ENCODE measurements at regions not wholly inside any gene's neighbourhood (a gene's known extent, or its start where the extent isn't known, plus 50 kb on each side); places are given as distances from the start of the nearest gene placed in this dataset.
"Not testable (repeated sequence)": the region's sequence is repeated elsewhere in the genome, so short reads cannot be mapped to it uniquely, and the experiment has no call there.

DNA sequence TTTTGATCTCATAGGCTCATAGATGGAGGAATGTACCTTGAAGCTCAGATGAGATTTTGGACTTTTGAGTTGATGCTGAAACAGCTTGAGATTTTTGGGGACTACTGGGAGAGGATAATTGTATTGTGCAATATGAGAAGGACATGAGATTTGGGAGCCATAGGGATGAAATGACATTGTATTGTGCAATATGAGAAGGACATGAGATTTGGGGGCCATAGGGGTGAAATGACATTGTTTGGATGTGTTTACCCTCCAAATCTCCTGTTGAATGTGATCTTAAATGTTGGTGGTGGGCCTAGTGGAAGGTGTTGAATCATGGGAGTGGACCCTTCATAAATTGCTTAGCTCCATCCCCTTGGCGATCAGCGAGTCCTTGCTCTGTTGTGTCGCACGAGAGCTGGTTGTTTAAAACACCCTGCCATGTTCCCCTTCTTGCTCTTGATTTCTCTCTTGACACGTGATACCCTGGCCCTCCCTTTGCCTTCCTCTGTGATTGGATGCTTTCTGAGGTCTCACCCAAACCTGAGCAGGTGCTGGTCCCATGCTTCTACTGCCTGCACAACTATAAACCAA lies 110.9 kb upstream of the TPTE start:
- 51 to 61% methylated on average over 5 of the region's 5 CpGs for WGBS, 2 donors
- H3K4me3 ChIP-seq (ENCODE audit: low read depth, poor library complexity, severe bottlenecking); intact Hi-C loops (cut with DNase I; ENCODE audit: low total_unique reads); DNase-seq (ENCODE audit: low spot score in 2 of 2): not testable (repeated sequence)

DNA sequence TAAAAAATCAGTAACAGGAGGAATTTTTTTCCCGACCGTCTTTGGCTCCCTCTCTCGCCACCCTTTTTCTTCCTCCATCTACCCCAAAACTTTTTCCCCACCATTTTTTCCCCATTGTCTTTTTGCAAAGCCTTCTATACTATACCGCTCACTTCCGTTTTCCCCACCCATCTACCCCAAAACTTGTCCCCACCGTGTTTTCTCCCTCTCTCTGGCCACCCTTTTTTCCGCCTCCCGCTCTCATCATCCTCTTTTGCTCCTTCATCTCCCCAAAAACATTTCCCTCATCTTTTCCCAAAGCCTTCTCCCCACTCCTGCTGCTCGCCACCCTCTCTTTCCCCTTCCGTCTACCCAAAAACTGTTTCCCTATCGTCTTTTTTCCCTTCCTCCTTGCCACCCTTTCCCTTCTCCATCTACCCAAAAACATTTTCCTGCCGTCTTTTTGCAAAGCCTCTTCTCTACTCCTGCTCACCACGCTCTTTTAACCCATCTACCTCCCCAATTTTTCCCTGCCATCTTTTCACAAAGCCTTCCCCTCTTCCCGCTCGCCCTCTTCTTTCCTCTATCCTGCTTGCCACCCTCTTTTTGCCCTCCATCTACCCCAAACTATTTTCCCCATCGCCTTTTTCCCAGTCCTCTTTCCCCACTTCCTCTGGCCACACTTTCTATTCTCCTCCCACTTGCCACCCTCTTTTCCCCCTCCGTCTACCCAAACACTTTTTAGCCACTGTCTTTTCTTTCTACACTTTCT lies 109.4 kb upstream of the TPTE start:
- H3K4me3 ChIP-seq (ENCODE audit: low read depth, poor library complexity, severe bottlenecking); intact Hi-C loops (cut with DNase I; ENCODE audit: low total_unique reads); DNase-seq (ENCODE audit: low spot score in 2 of 2): not testable (repeated sequence)
- 71 to 75% methylated on average over 17 of the region's 17 CpGs for WGBS, 2 donors

DNA sequence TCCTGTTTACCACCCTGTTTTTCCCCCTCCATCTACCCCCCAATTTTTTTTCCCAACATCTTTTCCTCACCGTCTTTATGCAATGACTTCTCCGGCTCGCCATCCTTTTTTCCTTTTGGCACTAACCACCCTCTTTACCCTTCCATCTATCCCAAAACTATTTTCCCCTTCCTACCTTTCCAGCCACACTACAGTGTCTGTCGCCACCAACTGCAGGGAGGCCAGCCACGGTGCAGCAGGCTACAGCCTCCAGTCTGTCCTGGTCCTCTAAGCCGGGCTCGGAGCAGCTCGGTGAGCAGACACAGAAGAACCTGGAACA lies 108.5 kb upstream of the TPTE start:
- not testable (repeated sequence) for DNase-seq (ENCODE audit: low spot score in 2 of 2)

DNA sequence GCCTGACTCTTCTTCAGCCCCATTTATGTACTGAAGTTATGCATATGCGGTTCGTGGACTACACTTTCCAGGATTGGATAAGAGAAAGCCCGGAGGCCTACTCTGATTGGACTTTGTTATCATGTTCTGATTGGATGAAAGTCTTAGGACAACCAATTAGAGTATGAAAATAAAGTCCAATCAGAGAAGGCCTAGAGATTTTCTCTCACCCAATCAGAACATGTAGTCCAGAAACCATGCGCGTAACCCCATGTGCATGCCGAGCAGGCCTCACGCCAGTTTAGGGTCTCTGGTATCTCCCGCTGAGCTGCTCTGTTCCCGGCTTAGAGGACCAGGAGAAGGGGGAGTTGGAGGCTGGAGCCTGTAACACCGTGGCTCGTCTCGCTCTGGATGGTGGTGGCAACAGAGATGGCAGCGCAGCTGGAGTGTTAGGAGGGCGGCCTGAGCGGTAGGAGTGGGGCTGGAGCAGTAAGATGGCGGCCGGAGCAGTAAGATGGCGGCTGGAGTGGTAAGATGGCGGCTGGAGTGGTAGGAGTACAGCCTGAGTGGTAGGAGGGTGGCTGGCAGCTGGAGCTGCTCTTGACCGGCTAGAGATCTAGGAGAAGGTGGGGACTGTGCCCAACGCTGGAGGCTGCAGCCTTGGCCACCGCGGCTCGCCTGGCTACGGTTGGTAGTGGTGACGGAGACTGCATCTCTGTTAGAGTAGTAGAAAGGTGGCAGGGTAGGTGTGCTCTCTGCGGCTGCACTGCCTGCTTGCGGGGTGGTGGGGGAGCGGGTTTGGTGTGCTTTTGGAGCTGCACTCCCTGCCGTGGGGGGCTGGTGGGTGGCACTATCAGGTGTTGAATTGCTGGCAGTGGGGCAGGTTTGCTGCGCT lies 107.9 kb upstream of the TPTE start:
- WGBS, 2 donors = 88 to 89% methylated on average over 31 of the region's 31 CpGs
- intact Hi-C loops (cut with DNase I; ENCODE audit: low total_unique reads); DNase-seq (ENCODE audit: low spot score in 2 of 2); H3K4me3 ChIP-seq (ENCODE audit: low read depth, poor library complexity, severe bottlenecking): not testable (repeated sequence)

More for the DNA sequence above, 108.5 kb upstream of the TPTE start:
- intact Hi-C loops (cut with DNase I; ENCODE audit: low total_unique reads); H3K4me3 ChIP-seq (ENCODE audit: low read depth, poor library complexity, severe bottlenecking): not testable (repeated sequence)
- 80 to 86% methylated on average over 8 of the region's 8 CpGs for WGBS, 2 donors

DNA sequence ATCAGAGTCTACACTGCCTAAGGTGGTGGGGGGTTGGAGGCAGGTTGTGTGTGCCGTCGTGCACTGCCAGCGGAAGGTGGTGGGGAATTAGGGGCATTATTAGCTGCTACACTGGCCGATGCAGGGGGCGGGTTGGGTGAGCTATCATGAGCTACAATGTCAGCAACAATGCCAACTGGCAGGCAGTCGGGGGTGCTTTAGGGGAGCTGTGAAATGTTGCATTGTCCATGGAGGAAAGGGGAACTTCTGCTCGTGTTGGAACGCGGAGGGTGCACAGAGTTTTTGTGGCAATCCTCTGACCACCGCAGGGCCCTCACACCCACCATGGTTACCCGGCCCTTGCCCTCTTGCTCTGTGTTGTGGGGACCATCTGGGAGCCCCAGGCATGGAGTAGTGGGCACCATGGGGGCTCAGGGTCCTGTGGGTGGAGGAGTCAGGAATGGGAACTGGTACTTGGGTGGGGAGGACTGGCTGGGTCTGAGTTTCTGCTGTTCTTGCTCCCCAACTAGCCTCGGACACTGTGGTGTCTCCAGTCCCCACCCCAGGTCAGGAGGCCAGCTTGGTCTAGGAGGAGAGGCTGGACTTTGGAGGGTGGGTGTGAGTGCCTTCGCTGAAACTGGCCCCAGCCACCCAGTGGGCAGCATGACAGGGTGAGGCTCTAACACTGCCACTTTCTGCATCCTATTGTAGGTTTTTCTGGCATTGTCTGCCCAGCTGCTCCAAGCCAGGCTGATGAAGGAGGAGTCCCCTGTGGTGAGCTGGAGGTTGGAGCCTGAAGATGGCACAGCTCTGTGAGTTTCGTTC lies 107.1 kb upstream of the TPTE start:
- H3K4me3 ChIP-seq (ENCODE audit: low read depth, poor library complexity, severe bottlenecking); DNase-seq (ENCODE audit: low spot score in 2 of 2); intact Hi-C loops (cut with DNase I; ENCODE audit: low total_unique reads): not testable (repeated sequence)
- WGBS, 2 donors = 83 to 87% methylated on average over 14 of the region's 14 CpGs

DNA sequence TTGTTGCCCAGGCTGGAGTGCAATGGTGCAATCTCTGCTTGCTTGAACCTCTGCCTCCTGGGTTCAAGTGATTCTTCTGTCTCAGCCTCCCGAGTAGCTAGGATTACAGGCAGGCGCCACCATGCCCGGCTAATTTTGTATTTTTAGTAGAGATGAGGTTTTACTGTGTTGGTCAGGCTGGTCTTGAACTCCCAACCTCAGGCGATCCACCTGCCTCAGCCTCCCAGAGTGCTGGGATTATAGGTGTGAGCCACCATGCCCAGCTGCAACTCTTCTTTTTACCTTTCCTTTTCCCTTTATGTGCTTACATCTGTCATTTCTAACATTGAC lies 106.5 kb upstream of the TPTE start:
- intact Hi-C loops (cut with DNase I; ENCODE audit: low total_unique reads); H3K4me3 ChIP-seq (ENCODE audit: low read depth, poor library complexity, severe bottlenecking); DNase-seq (ENCODE audit: low spot score in 2 of 2): not testable (repeated sequence)
- WGBS, 2 donors = 78 to 86% methylated on average over 4 of the region's 4 CpGs

DNA sequence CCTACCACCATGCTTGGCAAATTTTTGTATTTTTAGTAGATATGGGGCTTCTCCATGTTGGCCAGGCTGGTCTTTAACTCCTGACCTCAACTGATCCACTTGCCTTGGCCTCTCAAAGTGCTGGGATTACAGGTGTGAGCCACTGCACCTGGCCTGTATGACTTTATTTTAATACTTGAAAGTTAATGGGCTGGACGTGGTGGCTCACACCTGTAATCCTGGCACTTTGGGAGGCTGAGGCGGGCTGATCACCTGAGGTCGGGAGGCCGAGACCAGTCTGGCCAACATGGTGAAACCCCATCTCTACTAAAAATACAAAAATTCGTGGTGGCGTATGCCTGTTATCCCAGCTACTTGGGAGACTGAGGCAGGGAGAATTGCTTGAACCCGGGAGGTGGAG lies 105.9 kb upstream of the TPTE start:
- peak in 1 of 2 donors; percentile 94 for DNase-seq (ENCODE audit: low spot score in 2 of 2)
- WGBS, 2 donors = 61 to 69% methylated on average over 7 of the region's 7 CpGs
- H3K4me3 ChIP-seq (ENCODE audit: low read depth, poor library complexity, severe bottlenecking); intact Hi-C loops (cut with DNase I; ENCODE audit: low total_unique reads): not testable (repeated sequence)

DNA sequence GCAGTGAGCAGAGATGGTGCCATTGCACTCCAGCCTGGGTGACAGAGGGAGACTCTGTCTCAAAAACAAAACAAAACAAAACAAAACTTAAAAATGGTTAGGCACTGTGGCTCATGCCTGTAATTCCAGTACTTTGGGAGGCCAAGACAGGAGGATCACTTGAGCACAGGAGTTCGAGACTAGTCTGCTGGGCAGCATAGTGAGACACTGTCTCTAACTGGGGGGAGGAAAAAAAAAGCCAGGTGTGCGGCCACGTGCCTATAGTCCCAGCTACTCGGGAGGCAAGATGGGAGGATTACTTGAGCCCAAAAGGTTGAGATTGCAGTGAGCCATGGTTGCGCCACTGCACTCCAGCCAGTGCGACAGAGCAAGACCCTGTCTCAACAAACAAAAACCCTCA lies 105.5 kb upstream of the TPTE start:
- DNase-seq (ENCODE audit: low spot score in 2 of 2); H3K4me3 ChIP-seq (ENCODE audit: low read depth, poor library complexity, severe bottlenecking); intact Hi-C loops (cut with DNase I; ENCODE audit: low total_unique reads): not testable (repeated sequence)
- WGBS, 2 donors = 49 to 50% methylated on average over 6 of the region's 6 CpGs

DNA sequence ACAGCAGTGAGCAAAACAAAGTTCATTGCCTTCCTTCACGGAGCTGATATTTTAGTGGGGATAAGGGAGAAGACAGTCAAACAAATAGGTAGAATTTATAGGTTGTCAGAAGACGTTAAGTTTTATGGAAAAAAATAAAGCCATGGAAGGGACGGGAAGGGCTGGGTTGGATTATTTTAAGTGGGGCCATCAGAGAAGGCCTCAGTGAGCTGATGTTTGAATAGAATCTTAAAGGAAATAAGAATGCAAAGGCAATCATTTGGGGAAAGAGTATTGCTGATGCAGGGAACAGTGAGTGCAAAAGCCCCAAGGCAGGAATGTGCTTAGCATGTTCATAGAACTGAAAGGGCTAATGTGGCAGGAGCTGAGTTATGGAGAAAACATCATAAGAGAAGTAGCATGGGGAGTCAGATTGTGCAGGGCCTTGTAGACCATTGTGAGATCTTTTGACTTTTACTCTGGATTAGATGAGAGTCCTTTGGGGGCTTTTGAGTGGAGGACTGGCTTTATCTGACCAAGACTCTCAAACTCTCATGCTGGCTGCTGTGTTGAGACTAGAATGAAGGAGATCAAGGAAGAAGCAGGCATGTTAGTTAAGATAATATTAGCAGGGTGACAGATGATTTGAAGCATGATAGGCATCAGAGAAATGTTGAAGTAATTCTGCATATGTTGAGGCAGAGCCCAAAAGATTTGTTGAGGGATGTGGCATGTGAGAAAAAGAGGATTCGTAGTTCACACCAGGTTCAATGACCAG lies 104.5 kb upstream of the TPTE start:
- intact Hi-C loops (cut with DNase I; ENCODE audit: low total_unique reads); H3K4me3 ChIP-seq (ENCODE audit: low read depth, poor library complexity, severe bottlenecking); DNase-seq (ENCODE audit: low spot score in 2 of 2): not testable (repeated sequence)
- WGBS, 2 donors = 51% methylated on average over 4 of the region's 4 CpGs

DNA sequence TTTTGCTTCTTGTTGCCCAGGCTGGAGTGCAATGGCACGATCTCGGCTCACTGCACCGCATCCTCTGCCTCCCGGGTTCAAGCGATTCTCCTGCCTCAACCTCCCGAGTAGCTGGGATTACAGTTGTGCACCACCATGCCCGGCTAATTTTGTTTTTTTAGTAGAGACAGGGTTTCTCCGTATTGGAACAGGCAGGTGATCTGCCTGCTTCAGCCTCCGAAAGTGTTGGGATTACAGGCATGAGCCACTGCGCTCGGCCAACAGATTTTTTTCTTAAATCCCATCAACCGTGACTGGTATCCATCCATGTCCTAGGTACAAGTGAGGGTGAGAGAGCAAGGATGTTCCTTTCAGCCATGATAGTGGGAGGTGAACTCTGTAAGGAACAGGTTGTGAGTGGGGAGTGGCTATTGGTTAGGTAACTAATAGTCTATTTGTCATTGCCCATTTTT lies 103.8 kb upstream of the TPTE start:
- H3K4me3 ChIP-seq (ENCODE audit: low read depth, poor library complexity, severe bottlenecking); intact Hi-C loops (cut with DNase I; ENCODE audit: low total_unique reads): not testable (repeated sequence)
- peak in 1 of 2 donors; percentile 92 for DNase-seq (ENCODE audit: low spot score in 2 of 2)
- 74% methylated on average over 12 of the region's 12 CpGs for WGBS, 2 donors

DNA sequence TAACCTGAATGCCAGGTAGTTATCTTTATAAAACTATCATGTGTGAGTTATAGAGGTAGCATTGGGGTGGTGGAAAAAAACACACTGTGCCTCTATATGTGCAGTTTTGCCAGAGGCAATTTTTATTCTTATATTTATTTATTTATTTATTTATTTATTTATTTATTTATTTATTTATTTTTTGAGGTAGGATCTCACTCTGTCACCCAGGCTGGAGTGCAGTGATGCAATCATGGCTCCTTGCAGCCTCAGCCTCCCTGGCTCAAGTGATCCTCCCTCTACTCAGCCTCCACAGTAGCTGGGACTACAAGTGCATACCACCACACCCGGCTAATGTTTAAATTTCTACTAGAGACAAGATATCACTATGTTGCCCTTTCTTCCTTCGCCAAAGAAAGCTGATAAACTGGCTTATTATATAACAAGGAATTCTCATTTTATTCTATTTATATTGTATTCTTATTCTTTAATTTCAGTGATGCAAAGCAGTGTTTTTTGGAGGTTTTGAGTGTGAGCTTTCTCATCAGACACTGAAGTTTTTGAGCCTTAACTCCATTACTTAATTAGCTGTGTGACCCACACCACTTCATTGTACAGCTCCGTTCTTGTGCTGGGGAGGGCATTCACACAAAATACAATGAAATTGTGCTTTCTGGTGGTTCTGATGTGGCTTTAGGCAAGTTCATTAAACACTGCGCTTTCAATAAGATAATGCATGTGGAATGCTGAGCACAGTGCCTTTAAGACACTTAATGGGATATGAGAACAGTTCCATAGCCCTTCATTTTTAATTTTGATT lies 102.9 kb upstream of the TPTE start:
- intact Hi-C loops (cut with DNase I; ENCODE audit: low total_unique reads); DNase-seq (ENCODE audit: low spot score in 2 of 2); H3K4me3 ChIP-seq (ENCODE audit: low read depth, poor library complexity, severe bottlenecking): not testable (repeated sequence)
- WGBS, 2 donors = 53% methylated on average over 4 of the region's 4 CpGs

DNA sequence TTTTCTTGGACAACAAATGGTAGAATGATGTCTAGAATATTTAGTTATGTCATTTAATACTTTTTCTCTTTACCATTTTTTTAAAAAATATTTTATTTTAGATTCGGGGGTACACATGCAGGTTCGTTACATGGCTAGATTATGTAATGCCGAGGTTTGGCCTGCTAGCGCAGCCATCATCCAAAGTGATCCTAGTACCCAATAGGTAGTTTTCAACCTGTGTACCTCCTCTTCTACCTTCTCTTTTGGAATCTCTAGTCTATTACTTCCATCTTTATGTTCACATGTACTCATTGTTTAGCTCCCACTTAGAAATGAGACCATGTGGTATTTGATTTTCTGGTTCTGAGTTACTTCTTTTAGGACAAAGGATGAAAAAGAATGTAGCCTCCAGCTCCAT lies 100.2 kb upstream of the TPTE start:
- intact Hi-C loops (cut with DNase I; ENCODE audit: low total_unique reads); DNase-seq (ENCODE audit: low spot score in 2 of 2); H3K4me3 ChIP-seq (ENCODE audit: low read depth, poor library complexity, severe bottlenecking): not testable (repeated sequence)
- WGBS, 2 donors = 62 to 63% methylated on average over 4 of the region's 4 CpGs

DNA sequence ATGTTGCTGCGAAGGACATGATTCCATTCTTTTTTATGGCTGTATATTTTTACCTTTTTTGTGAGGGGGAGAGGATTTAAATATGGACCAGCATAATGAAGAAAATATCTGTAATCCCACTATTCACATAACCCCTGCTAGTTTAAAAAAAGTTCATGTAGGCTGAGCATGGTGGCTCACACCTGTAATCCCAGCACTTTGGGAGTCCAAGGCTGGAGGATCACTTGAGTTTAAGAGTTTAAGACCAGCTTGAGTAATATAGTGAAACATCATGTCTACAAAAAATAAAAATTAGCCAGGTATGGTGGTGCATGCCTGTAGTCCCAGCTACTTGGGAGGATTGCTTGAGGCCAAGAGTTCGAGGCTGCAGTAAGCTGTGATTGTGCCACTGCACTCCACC lies 99.8 kb upstream of the TPTE start:
- DNase-seq (ENCODE audit: low spot score in 2 of 2); intact Hi-C loops (cut with DNase I; ENCODE audit: low total_unique reads); H3K4me3 ChIP-seq (ENCODE audit: low read depth, poor library complexity, severe bottlenecking): not testable (repeated sequence)
- 43 to 53% methylated on average over 2 of the region's 2 CpGs for WGBS, 2 donors
